ENCODE measurements at regions not wholly inside any gene's neighbourhood (a gene's known extent, or its start where the extent isn't known, plus 50 kb on each side); places are given as distances from the start of the nearest gene placed in this dataset.
"Not testable (repeated sequence)": the region's sequence is repeated elsewhere in the genome, so short reads cannot be mapped to it uniquely, and the experiment has no call there.

- no peak overlapping the region for H3K14ac ChIP-seq (ENCODE audit: insufficient read depth, low read length)
Measured at GRCh38 chr2:7566382-7566881, 649.2 kb downstream of the RNF144A start.

GRCh38 chr2:7567116-7567515 lies 649.9 kb downstream of the RNF144A start:
- not testable (repeated sequence) for H3K18ac ChIP-seq (ENCODE audit: insufficient read length, low read depth, low read length); H3K56ac ChIP-seq (ENCODE audit: insufficient read length, low read depth, low read length); H3K9me3 ChIP-seq (ENCODE audit: control insufficient read depth, low read depth, low read length); H3K27me3 Mint-ChIP-seq (ENCODE audit: low read depth); H4K20me1 ChIP-seq (ENCODE audit: control insufficient read depth, insufficient read depth, insufficient read length); H3K4me1 ChIP-seq (ENCODE audit: insufficient read depth, low read length); H3K23me2 ChIP-seq (ENCODE audit: insufficient read length, low read depth, low read length, poor library complexity, severe bottlenecking); DNase-seq; H2BK15ac ChIP-seq (ENCODE audit: low read depth, low read length); H3K23ac ChIP-seq (ENCODE audit: insufficient read length, low read depth, low read length); H3K79me1 ChIP-seq (ENCODE audit: insufficient read depth, low read depth, low read length, poor library complexity, severe bottlenecking); H2BK20ac ChIP-seq (ENCODE audit: low read depth, low read length, poor library complexity, severe bottlenecking); H3K36me3 Mint-ChIP-seq (ENCODE audit: insufficient read depth in 1 of 3, low read depth in 3 of 3); H3K27ac Mint-ChIP-seq; H4K91ac ChIP-seq (ENCODE audit: insufficient read length, low read depth, low read length); H3K4me1 Mint-ChIP-seq; H3K4me2 ChIP-seq (ENCODE audit: insufficient read depth, insufficient read length, low read length); H3K4ac ChIP-seq (ENCODE audit: low read depth, low read length); H3K14ac ChIP-seq (ENCODE audit: insufficient read depth, low read length); H3K9ac ChIP-seq (ENCODE audit: extremely low read depth, insufficient read length, low read length); H2AK5ac ChIP-seq (ENCODE audit: insufficient read length, low read length); H3K27me3 ChIP-seq (ENCODE audit: insufficient read depth, low read length); H2BK5ac ChIP-seq (ENCODE audit: insufficient read length, low read length); H2AFZ ChIP-seq (ENCODE audit: low read length); H4K5ac ChIP-seq (ENCODE audit: insufficient read length, low read depth, low read length); H2BK12ac ChIP-seq (ENCODE audit: insufficient read length, low read depth, low read length); H3K4me3 Mint-ChIP-seq; H4K8ac ChIP-seq (replicated peaks; ENCODE audit: insufficient read length, low read depth, low read length); H3K27ac ChIP-seq (ENCODE audit: insufficient read length, low read depth, low read length); H2BK120ac ChIP-seq (ENCODE audit: low read depth, low read length, poor library complexity, severe bottlenecking); H3K79me2 ChIP-seq (ENCODE audit: insufficient read depth, low read length); H3T11ph ChIP-seq (ENCODE audit: low read length)
- peaks cover 0 to 10% of the 10 kb centered on the region in 2 experiments; a peak in 3 of 5 replicates for H3K9me3 Mint-ChIP-seq
- WGBS (ENCODE audit: extremely low coverage, insufficient read length, low lambda C conversion rate), result no CpG with 5 or more reads among the region's 2 CpGs

More at GRCh38 chr2:7566382-7566881, 649.2 kb downstream of the RNF144A start:
- H3K4me3 Mint-ChIP-seq, result no peak overlapping the region
- Histone ChIP-seq H3K4me1 (ENCODE audit: insufficient read depth, low read length) (no peaks in the 10 kb centered on the region), H3K23me2 (ENCODE audit: insufficient read length, low read depth, low read length, poor library complexity, severe bottlenecking) (no peaks in the 10 kb centered on the region), H3K27ac (ENCODE audit: insufficient read length, low read depth, low read length) (no peak overlapping the region), H4K5ac (ENCODE audit: insufficient read length, low read depth, low read length) (no peak overlapping the region), H3K23ac (ENCODE audit: insufficient read length, low read depth, low read length) (no peak overlapping the region), H3K56ac (ENCODE audit: insufficient read length, low read depth, low read length) (no peak overlapping the region), H2BK12ac (ENCODE audit: insufficient read length, low read depth, low read length) (no peak overlapping the region), H4K8ac (replicated peaks; ENCODE audit: insufficient read length, low read depth, low read length) (no peak overlapping the region), H3K79me1 (ENCODE audit: insufficient read depth, low read depth, low read length, poor library complexity, severe bottlenecking) (no peaks in the 10 kb centered on the region), H3K4ac (ENCODE audit: low read depth, low read length) (no peak overlapping the region), H3K18ac (ENCODE audit: insufficient read length, low read depth, low read length) (no peak overlapping the region), H3K27me3 (ENCODE audit: insufficient read depth, low read length) (no peaks in the 10 kb centered on the region), H2BK15ac (ENCODE audit: low read depth, low read length) (no peak overlapping the region), H3K79me2 (ENCODE audit: insufficient read depth, low read length) (no peaks in the 10 kb centered on the region), H3K4me2 (ENCODE audit: insufficient read depth, insufficient read length, low read length) (no peak overlapping the region), H4K91ac (ENCODE audit: insufficient read length, low read depth, low read length) (no peak overlapping the region), H3K9me3 (ENCODE audit: control insufficient read depth, low read depth, low read length) (no peaks in the 10 kb centered on the region), H2BK5ac (ENCODE audit: insufficient read length, low read length) (no peak overlapping the region), H3T11ph (ENCODE audit: low read length) (no peak overlapping the region), H4K20me1 (ENCODE audit: control insufficient read depth, insufficient read depth, insufficient read length) (no peaks in the 10 kb centered on the region), H2BK20ac (ENCODE audit: low read depth, low read length, poor library complexity, severe bottlenecking) (no peak overlapping the region), H2AFZ (ENCODE audit: low read length) (no peak overlapping the region), H2AK5ac (ENCODE audit: insufficient read length, low read length) (no peak overlapping the region), H3K9ac (ENCODE audit: extremely low read depth, insufficient read length, low read length) (no peak overlapping the region), H2BK120ac (ENCODE audit: low read depth, low read length, poor library complexity, severe bottlenecking) (no peak overlapping the region)
- H3K4me1 Mint-ChIP-seq, result peaks cover 0 to 2% of the 10 kb centered on the region in 2 experiments; a peak in 1 of 4 replicates
- H3K27ac Mint-ChIP-seq, result no peak overlapping the region
- DNase-seq, result no peak
- peaks cover 0 to 7% (median 0%) of the 10 kb centered on the region in 3 experiments; a peak in 2 of 7 replicates for H3K36me3 Mint-ChIP-seq (ENCODE audit: insufficient read depth in 1 of 3, low read depth in 3 of 3)
- H3K9me3 Mint-ChIP-seq, result peaks cover 0 to 10% of the 10 kb centered on the region in 2 experiments; a peak in 3 of 5 replicates
- no CpG with 5 or more reads among the region's 6 CpGs for WGBS (ENCODE audit: extremely low coverage, insufficient read length, low lambda C conversion rate)
- H3K27me3 Mint-ChIP-seq (ENCODE audit: low read depth), result no peaks in the 10 kb centered on the region
- no peak for TF ChIP-seq CTCF (conservative IDR thresholded peaks at IDR 0.05)

All from H9 (cell line).